Activated T-helper 9 cell treated with anti-CD3 and anti-CD28 coated beads, Interleukin-2, amount 50 U/mL, for 16 hours (primary cell): ENCODE measurements at regions not wholly inside any gene's neighbourhood (a gene's known extent, or its start where the extent isn't known, plus 50 kb on each side); places are given as distances from the start of the nearest gene placed in this dataset.
"Not testable (repeated sequence)": the region's sequence is repeated elsewhere in the genome, so short reads cannot be mapped to it uniquely, and the experiment has no call there.

Experiments used
- DNase-seq: peaks from one replicate; pipeline ENCODE4 v3.0.0-alpha.2; 2020; ENCODE audit warnings: low read depth

- no peak for DNase-seq
Measured at GRCh38 chr13:90689111-90689510, 658.4 kb upstream of the MIR17HG start.

GRCh38 chr13:90690458-90691080 is 656.9 kb upstream of the MIR17HG start:
- no peak for DNase-seq

GRCh38 chr13:90696254-90696653 is 651.2 kb upstream of the MIR17HG start:
- no peak for DNase-seq

- no peak for DNase-seq
Measured at GRCh38 chr13:90696656-90697055, 650.8 kb upstream of the MIR17HG start.

- DNase-seq = no peak
Measured at GRCh38 chr13:90700340-90700739, 647.1 kb upstream of the MIR17HG start.

- DNase-seq = no peak
Measured at GRCh38 chr13:90701264-90701663, 646.2 kb upstream of the MIR17HG start.

- DNase-seq = no peak
Measured at GRCh38 chr13:90702050-90702449, 645.4 kb upstream of the MIR17HG start.

- DNase-seq = no peak
Measured at GRCh38 chr13:90706631-90707030, 640.9 kb upstream of the MIR17HG start.

GRCh38 chr13:90708128-90708527 is 639.4 kb upstream of the MIR17HG start:
- no peak for DNase-seq

- no peak for DNase-seq
Measured at GRCh38 chr13:90709319-90709718, 638.2 kb upstream of the MIR17HG start.

GRCh38 chr13:90710164-90710759 is 637.2 kb upstream of the MIR17HG start:
- no peak for DNase-seq

GRCh38 chr13:90713441-90714133 is 633.9 kb upstream of the MIR17HG start:
- no peak for DNase-seq

- no peak for DNase-seq
Measured at GRCh38 chr13:90715485-90715884, 632.0 kb upstream of the MIR17HG start.

GRCh38 chr13:90717451-90717936 is 630.0 kb upstream of the MIR17HG start:
- DNase-seq = no peak

GRCh38 chr13:90719461-90719860 is 628.0 kb upstream of the MIR17HG start:
- DNase-seq = no peak

GRCh38 chr13:90721937-90722336 is 625.5 kb upstream of the MIR17HG start:
- DNase-seq = no peak

GRCh38 chr13:90723381-90723780 is 624.1 kb upstream of the MIR17HG start:
- DNase-seq = no peak

- no peak for DNase-seq
Measured at GRCh38 chr13:90726375-90726774, 621.1 kb upstream of the MIR17HG start.

GRCh38 chr13:90732049-90732448 is 615.4 kb upstream of the MIR17HG start:
- DNase-seq = no peak

- DNase-seq = not testable (repeated sequence)
Measured at GRCh38 chr13:90734497-90734896, 613.0 kb upstream of the MIR17HG start.

- no peak for DNase-seq
Measured at GRCh38 chr13:90738881-90739280, 608.6 kb upstream of the MIR17HG start.

GRCh38 chr13:90740099-90740498 is 607.4 kb upstream of the MIR17HG start:
- no peak for DNase-seq

GRCh38 chr13:90742381-90742780 is 605.1 kb upstream of the MIR17HG start:
- no peak for DNase-seq
